ENCODE measurements at regions not wholly inside any gene's neighbourhood (a gene's known extent, or its start where the extent isn't known, plus 50 kb on each side); places are given as distances from the start of the nearest gene placed in this dataset.

GRCh38 chr6:150741633-150742200 lies 123.8 kb upstream of the MTHFD1L start:
- intact Hi-C loops (cut with micrococcal nuclease; ENCODE audit: unreplicated experiment), result no loop called here
- BruUV-seq (replicated peaks), result no TSS peak
- CTCF ChIA-PET, result interaction anchor here (1.0 kb wide), 1 partner anchor 61 kb away, joined by 4 read pairs; no protein-coding TSS in a partner anchor

GRCh38 chr6:150744522-150745260 lies 120.8 kb upstream of the MTHFD1L start:
- no TSS peak for BruUV-seq (replicated peaks)
- no peak overlapping the region for H3K27ac ChIP-seq
- CTCF ChIA-PET, result interaction anchor here (0.6 kb wide), 1 partner anchor 363 kb away, joined by 4 read pairs; no protein-coding TSS in a partner anchor

More at GRCh38 chr6:150741633-150742200, 123.8 kb upstream of the MTHFD1L start:
- H3F3A ChIP-seq (ENCODE audit: insufficient read depth, low read depth), result no peaks in the 10 kb centered on the region
- H3K79me2 ChIP-seq (ENCODE audit: low read depth), result no peaks in the 10 kb centered on the region
- H3K27me3 ChIP-seq (ENCODE audit: insufficient read depth, low read depth), result no peaks in the 10 kb centered on the region
- H2AFZ ChIP-seq, result no peak overlapping the region
- H4K20me1 ChIP-seq (ENCODE audit: insufficient read depth), result no peaks in the 10 kb centered on the region
- no peak overlapping the region for H3K4me3 ChIP-seq
- H3K9me3 ChIP-seq (ENCODE audit: insufficient read depth, low read depth), result no peaks in the 10 kb centered on the region
- DNase-seq, result no peak
- H3K4me2 ChIP-seq, result no peak overlapping the region
- peaks cover under 1% of the 10 kb centered on the region; the same call in 1 of the 2 replicates for H3K4me1 ChIP-seq (replicated peaks; ENCODE audit: insufficient read depth)
- POLR2A ChIA-PET (ENCODE audit: unreplicated experiment), result no interaction called here
- no peak overlapping the region for H3K27ac ChIP-seq
- H3K36me3 ChIP-seq (ENCODE audit: low read depth), result no peaks in the 10 kb centered on the region
- TF ChIP-seq CTCF (conservative IDR thresholded peaks at IDR 0.05) (peak; percentile 47), EZH2 (IDR thresholded peaks at IDR 0.05; ENCODE audit: low read depth) (no peak)
- no peaks in the 10 kb centered on the region for H3K9me2 ChIP-seq (ENCODE audit: insufficient read depth)

GRCh38 chr6:150745896-150746295 lies 119.6 kb upstream of the MTHFD1L start:
- Histone ChIP-seq H3K4me2 (no peak overlapping the region), H3K9me3 (ENCODE audit: insufficient read depth, low read depth) (no peaks in the 10 kb centered on the region), H3F3A (ENCODE audit: insufficient read depth, low read depth) (no peaks in the 10 kb centered on the region), H3K9me2 (ENCODE audit: insufficient read depth) (no peaks in the 10 kb centered on the region), H3K79me2 (ENCODE audit: low read depth) (no peaks in the 10 kb centered on the region), H3K27ac (no peak overlapping the region), H2AFZ (no peak overlapping the region), H3K27me3 (ENCODE audit: insufficient read depth, low read depth) (no peaks in the 10 kb centered on the region), H3K36me3 (ENCODE audit: low read depth) (no peaks in the 10 kb centered on the region), H3K4me3 (no peak overlapping the region), H4K20me1 (ENCODE audit: insufficient read depth) (no peaks in the 10 kb centered on the region), H3K4me1 (replicated peaks; ENCODE audit: insufficient read depth) (peaks cover 20% of the 10 kb centered on the region)
- no TSS peak for BruUV-seq (replicated peaks)
- no peak for DNase-seq
- TF ChIP-seq EZH2 (IDR thresholded peaks at IDR 0.05; ENCODE audit: low read depth) (no peak), CTCF (conservative IDR thresholded peaks at IDR 0.05) (no peak)
- POLR2A ChIA-PET (ENCODE audit: unreplicated experiment), result no interaction called here
- CTCF ChIA-PET, result no interaction called here
- intact Hi-C loops (cut with micrococcal nuclease; ENCODE audit: unreplicated experiment), result no loop called here

More at GRCh38 chr6:150744522-150745260, 120.8 kb upstream of the MTHFD1L start:
- intact Hi-C loops (cut with micrococcal nuclease; ENCODE audit: unreplicated experiment), result no loop called here
- Histone ChIP-seq H3K79me2 (ENCODE audit: low read depth) (no peaks in the 10 kb centered on the region), H3K9me2 (ENCODE audit: insufficient read depth) (no peaks in the 10 kb centered on the region), H3K27me3 (ENCODE audit: insufficient read depth, low read depth) (no peaks in the 10 kb centered on the region), H3K4me3 (no peak overlapping the region), H3K36me3 (ENCODE audit: low read depth) (no peaks in the 10 kb centered on the region), H4K20me1 (ENCODE audit: insufficient read depth) (no peaks in the 10 kb centered on the region), H2AFZ (no peak overlapping the region), H3F3A (ENCODE audit: insufficient read depth, low read depth) (no peaks in the 10 kb centered on the region), H3K4me2 (no peak overlapping the region), H3K4me1 (replicated peaks; ENCODE audit: insufficient read depth) (peaks cover 20% of the 10 kb centered on the region), H3K9me3 (ENCODE audit: insufficient read depth, low read depth) (no peaks in the 10 kb centered on the region)
- DNase-seq, result no peak
- TF ChIP-seq EZH2 (IDR thresholded peaks at IDR 0.05; ENCODE audit: low read depth) (no peak), CTCF (conservative IDR thresholded peaks at IDR 0.05) (no peak)
- POLR2A ChIA-PET (ENCODE audit: unreplicated experiment), result no interaction called here

All from PC-9 (cell line).